HUES64 (cell line): ENCODE measurements at regions not wholly inside any gene's neighbourhood (a gene's known extent, or its start where the extent isn't known, plus 50 kb on each side); places are given as distances from the start of the nearest gene placed in this dataset.

Experiments used
- H3K27ac ChIP-seq: 2 replicates; pipeline ENCODE4 v1.7.0; 2013; ENCODE audit warnings: low read depth, low read length, inconsistent platforms
- H3K27me3 ChIP-seq: 2 replicates; pipeline ENCODE4 v1.6.1; 2013; ENCODE audit warnings: mild to moderate bottlenecking, low read length; ENCODE audit not compliant: insufficient read depth
- H3K36me3 ChIP-seq: 2 replicates; pipeline ENCODE4 v1.6.1; 2013; ENCODE audit warnings: mild to moderate bottlenecking, low read length; ENCODE audit not compliant: insufficient read depth
- H3K4me1 ChIP-seq: 2 replicates; pipeline ENCODE4 v1.6.1; 2013; ENCODE audit warnings: mild to moderate bottlenecking, low read length, moderate library complexity; ENCODE audit not compliant: insufficient read depth
- H3K4me3 ChIP-seq: 2 replicates; pipeline ENCODE4 v1.5.1; 2013; ENCODE audit warnings: mild to moderate bottlenecking, low read length, moderate library complexity
- H3K9ac ChIP-seq: 2 replicates; pipeline ENCODE4 v1.6.1; 2013; ENCODE audit warnings: mild to moderate bottlenecking, low read depth, low read length
- H3K9me3 ChIP-seq: 2 replicates; pipeline ENCODE4 v1.6.1; 2013; ENCODE audit warnings: low read depth, low read length; ENCODE audit not compliant: insufficient read depth
- WGBS: fragments of 150-250, 120-280 bp; methylation state at CpG from one replicate; pipeline ENCODE4 v1.1.7; 2013; ENCODE audit warnings: missing lambda C conversion rate; 5-methylcytosine and 5-hydroxymethylcytosine counted together

DNA sequence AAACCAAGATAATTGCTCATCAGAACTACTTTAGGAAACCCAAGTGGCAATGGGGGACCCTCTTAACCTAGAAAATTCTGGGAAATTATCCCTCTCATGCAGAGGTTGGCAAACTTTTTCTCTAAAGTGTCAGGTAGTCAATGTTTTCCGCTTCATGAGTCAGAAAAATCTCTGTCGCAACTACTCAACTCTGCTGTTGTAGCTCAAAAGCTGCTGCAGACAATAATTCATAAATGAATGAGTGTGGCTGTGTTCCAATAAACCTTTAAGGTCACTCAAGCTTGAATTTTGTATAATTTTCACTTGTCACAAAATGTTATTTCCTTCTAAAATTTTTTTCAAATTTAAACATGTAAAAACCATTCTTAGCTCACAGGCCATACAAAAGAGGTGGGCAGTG is 193.4 kb upstream of the MID1 start:
- no peaks in the 10 kb centered on the region for H3K9me3 ChIP-seq
- no peaks in the 10 kb centered on the region for H3K27me3 ChIP-seq
- no peak overlapping the region for H3K4me3 ChIP-seq
- no peak overlapping the region for H3K27ac ChIP-seq
- WGBS, result 97% methylated on average over 2 of the region's 2 CpGs
- no peaks in the 10 kb centered on the region for H3K36me3 ChIP-seq
- no peak overlapping the region for H3K9ac ChIP-seq
- no peaks in the 10 kb centered on the region for H3K4me1 ChIP-seq

DNA sequence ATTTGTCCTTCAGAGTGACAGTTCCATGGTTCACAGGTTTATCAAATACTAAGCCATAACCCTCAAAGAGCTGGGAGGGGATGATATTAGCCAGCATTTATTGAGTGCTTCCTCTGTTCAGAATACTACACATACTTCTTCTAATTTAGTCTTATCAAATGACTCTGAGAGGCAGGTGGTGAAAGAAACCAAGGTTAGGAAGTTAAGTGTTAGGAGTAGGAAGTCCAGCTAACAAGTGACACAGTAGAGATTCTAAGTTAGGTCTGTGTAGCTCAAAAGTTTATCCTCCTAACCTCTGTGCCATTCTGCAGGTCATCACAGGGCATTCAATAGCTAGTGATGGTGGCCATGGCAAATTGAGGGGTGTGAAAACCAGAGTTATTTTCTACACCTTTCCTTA is 198.3 kb upstream of the MID1 start:
- no peaks in the 10 kb centered on the region for H3K36me3 ChIP-seq
- H3K4me3 ChIP-seq, result no peak overlapping the region
- no peaks in the 10 kb centered on the region for H3K9me3 ChIP-seq
- no peaks in the 10 kb centered on the region for H3K27me3 ChIP-seq
- no peak overlapping the region for H3K27ac ChIP-seq
- no peak overlapping the region for H3K9ac ChIP-seq
- no peaks in the 10 kb centered on the region for H3K4me1 ChIP-seq

DNA sequence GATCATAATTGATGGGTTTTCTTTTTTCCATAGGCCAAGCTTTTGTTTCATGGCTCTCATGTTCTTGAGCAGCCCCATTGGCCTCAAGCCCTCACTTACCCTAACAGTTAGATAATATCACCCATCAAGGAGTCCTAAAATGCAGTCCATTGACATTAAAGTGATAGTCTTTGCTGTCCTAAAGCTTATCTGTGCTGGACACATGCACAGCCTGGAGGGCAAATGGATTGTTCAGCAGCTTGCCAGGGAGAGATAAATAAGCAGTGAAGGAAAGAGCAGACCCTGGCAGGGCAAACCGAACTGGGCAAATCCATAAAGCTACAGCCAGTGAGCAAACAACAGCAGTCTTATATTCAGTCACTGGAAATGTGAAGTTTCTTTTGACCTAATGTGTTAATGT is 199.6 kb upstream of the MID1 start:
- Histone ChIP-seq H3K27me3 (no peaks in the 10 kb centered on the region), H3K36me3 (no peaks in the 10 kb centered on the region), H3K9me3 (no peaks in the 10 kb centered on the region), H3K9ac (no peak overlapping the region), H3K4me1 (no peaks in the 10 kb centered on the region), H3K27ac (no peak overlapping the region), H3K4me3 (no peak overlapping the region)
- 88% methylated on average over 1 of the region's 1 CpG for WGBS

DNA sequence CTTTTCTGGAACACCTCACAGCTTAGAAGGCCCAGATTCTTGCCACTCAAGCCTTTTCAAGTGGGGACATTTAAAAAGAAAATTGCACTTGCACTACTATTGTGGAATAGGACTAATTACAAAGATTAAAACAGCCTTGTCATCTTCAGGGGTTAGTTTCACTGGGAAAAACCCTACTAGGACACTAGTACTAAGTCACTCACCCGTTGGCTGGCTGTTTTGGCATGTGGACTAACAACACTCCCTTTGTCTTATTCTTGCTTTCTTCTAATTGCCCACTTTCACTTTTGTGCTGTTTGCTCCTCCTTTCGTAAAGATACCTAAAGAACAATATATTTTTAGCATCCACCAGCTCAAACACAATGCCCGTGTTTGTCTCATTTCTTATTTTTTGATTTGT is 200.9 kb upstream of the MID1 start:
- no peaks in the 10 kb centered on the region for H3K4me1 ChIP-seq
- no peak overlapping the region for H3K9ac ChIP-seq
- 82% methylated on average over 2 of the region's 3 CpGs for WGBS
- H3K9me3 ChIP-seq, result no peaks in the 10 kb centered on the region
- no peak overlapping the region for H3K27ac ChIP-seq
- H3K4me3 ChIP-seq, result no peak overlapping the region
- H3K27me3 ChIP-seq, result no peaks in the 10 kb centered on the region
- no peaks in the 10 kb centered on the region for H3K36me3 ChIP-seq

DNA sequence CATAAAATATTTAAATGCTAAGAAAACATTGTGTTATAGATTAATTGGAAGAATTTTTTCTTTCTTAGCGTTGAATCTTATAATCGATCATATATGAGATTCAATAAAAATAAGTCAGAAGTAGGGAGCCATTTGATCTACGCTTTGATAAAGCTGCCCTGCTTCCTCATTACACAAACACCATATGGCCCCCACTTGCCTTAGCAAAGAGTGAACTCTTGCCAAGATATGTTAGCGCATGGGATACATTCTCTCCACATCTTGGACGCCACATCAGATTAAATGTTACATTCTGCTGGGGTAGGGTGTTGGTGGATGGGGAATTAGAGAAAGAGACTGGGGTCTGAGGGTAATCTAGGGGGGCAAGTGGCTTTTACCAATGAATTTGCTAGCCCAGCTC is 207.7 kb upstream of the MID1 start:
- 96% methylated on average over 3 of the region's 5 CpGs for WGBS
- H3K4me1 ChIP-seq, result peaks cover 5% of the 10 kb centered on the region; the same call in 1 of the 2 replicates
- no peak overlapping the region for H3K27ac ChIP-seq
- H3K4me3 ChIP-seq, result no peak overlapping the region
- H3K9ac ChIP-seq, result no peak overlapping the region
- H3K36me3 ChIP-seq, result no peaks in the 10 kb centered on the region
- no peaks in the 10 kb centered on the region for H3K27me3 ChIP-seq
- H3K9me3 ChIP-seq, result no peaks in the 10 kb centered on the region

DNA sequence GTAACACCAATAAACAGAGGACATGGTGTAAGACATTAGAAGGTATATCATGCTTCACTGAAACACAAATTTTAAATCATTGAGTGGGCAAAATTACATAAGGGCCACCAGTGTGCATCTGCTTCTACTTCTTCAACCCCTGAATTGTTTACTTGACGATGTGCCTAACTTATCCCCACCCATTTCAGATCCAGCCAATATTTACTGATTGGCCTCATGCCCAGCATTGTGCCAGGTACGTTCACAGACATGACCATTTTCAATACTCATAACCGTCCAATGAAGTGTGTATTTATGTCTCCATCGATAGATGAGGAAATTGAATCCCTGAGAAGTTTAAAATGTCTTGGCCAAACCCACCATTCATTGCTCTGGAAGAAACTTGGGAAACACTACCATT is 208.3 kb upstream of the MID1 start:
- WGBS, result 97% methylated on average over 2 of the region's 4 CpGs
- no peak overlapping the region for H3K9ac ChIP-seq
- no peaks in the 10 kb centered on the region for H3K9me3 ChIP-seq
- no peaks in the 10 kb centered on the region for H3K27me3 ChIP-seq
- no peak overlapping the region for H3K27ac ChIP-seq
- H3K4me3 ChIP-seq, result no peak overlapping the region
- no peaks in the 10 kb centered on the region for H3K36me3 ChIP-seq
- H3K4me1 ChIP-seq, result peaks cover 5% of the 10 kb centered on the region; the same call in 1 of the 2 replicates

DNA sequence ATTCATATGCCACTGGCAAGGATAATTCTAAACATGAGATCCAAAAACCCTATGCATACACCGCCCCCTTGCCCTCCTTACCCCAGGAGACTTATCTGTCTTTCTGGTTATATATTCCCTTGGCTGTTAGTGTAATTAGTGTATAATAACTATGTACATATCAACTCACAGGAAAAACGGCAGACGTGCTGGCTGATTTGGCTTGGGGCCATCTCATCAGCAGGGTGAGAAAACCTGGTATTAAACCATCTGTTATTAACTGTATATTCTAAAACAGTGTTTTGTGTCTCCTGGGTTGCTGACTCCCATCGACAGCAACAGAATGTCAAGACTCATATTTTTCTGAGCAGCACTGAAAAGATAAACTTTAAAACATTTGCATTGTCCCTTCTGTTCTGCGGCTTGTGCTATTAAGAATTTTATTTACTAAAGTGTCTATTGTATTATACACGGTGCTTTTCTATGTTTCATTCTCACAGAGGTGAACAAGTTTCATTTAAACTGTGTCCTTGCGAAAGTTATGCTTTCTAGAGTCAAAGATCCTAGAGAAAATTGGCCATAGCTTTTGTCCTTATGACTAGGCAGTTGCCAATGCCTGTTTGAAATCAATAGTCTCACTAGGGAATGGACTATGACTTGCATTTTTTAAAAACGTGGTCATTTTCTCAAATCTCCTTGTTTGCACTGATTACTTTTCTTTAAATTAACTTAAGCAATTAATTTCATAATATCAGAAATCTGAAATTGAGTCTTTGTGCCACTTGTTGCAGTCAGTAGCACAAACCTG is 211.5 kb upstream of the MID1 start:
- Histone ChIP-seq H3K27me3 (no peaks in the 10 kb centered on the region), H3K27ac (no peak overlapping the region), H3K36me3 (no peaks in the 10 kb centered on the region), H3K4me1 (peaks cover 5% of the 10 kb centered on the region; the same call in 1 of the 2 replicates), H3K9me3 (no peaks in the 10 kb centered on the region), H3K4me3 (no peak overlapping the region), H3K9ac (no peak overlapping the region; the same call in 1 of the 2 replicates)
- WGBS, result 97% methylated on average over 4 of the region's 8 CpGs

DNA sequence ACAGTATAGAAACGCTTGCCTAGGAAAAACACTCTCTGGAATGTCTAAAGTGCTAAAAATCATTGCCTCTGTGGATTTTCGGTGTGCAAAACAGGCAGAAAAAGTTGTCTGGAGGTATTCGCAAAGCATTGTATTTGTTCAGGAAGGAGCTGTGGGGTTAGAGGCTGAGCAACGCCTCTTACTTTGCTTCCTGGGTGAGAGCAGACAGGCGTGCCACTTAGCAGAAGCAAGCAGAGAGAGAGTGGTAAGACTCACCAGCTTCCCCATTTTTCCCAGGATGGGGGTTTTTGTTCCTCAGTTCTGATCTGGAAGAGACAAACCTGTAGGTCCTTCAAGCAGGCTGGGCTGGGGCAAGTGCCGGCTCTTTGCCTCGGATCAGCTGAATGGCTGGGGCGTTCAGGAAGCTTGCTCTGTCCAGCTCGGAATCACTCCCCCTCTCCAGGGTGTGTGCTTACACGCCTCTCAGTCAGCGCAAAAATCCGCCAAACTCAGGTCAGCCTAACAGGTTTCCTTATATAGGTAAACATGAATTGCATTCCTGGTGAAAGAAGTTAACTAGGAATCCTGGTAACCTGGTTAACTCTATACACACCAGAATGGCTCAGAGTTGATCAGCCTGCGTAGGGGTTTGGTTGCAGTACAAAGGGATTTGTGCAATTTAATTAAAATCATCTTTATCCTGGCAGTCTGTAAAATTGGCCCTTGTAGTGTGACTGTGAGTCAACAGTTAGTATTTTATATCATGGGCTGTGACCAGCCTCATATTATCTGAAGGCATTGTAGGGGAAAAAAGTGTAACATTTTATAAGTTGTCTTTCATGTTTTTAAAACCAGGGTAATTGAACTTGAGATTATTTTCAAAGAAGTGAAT is 213.1 kb upstream of the MID1 start:
- H3K9ac ChIP-seq, result peak overlapping the region; percentile 2; the same call in 1 of the 2 replicates
- H3K9me3 ChIP-seq, result no peaks in the 10 kb centered on the region
- no peaks in the 10 kb centered on the region for H3K36me3 ChIP-seq
- H3K27me3 ChIP-seq, result no peaks in the 10 kb centered on the region
- no peak overlapping the region for H3K27ac ChIP-seq
- H3K4me3 ChIP-seq, result peak overlapping the region; percentile 31; the same call in 1 of the 2 replicates
- WGBS, result 51% methylated on average over 10 of the region's 13 CpGs
- peaks cover 5% of the 10 kb centered on the region; the same call in 1 of the 2 replicates for H3K4me1 ChIP-seq

DNA sequence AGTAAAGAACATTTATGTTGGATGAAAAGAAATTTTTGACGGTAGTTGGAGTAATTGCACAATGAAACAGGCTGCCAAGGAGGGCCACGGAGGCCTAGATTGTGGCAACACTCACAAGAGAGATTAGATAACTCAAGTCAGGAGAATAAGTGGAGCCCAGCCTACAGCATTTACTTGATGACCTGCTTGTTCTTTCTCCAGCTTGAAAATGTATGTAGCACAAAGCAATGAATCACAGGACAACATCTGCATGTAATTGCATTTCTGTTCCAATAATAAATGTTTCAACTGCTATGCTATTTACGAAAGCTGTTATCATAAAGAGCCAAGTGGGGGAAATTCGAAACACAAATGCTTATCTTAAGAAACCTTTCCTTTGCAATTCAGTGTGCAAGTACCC is 221.2 kb upstream of the MID1 start:
- WGBS, result 87% methylated on average over 4 of the region's 4 CpGs
- Histone ChIP-seq H3K4me1 (no peaks in the 10 kb centered on the region), H3K27ac (no peak overlapping the region), H3K9ac (no peak overlapping the region), H3K36me3 (no peaks in the 10 kb centered on the region), H3K27me3 (no peaks in the 10 kb centered on the region), H3K4me3 (no peak overlapping the region), H3K9me3 (no peaks in the 10 kb centered on the region)

DNA sequence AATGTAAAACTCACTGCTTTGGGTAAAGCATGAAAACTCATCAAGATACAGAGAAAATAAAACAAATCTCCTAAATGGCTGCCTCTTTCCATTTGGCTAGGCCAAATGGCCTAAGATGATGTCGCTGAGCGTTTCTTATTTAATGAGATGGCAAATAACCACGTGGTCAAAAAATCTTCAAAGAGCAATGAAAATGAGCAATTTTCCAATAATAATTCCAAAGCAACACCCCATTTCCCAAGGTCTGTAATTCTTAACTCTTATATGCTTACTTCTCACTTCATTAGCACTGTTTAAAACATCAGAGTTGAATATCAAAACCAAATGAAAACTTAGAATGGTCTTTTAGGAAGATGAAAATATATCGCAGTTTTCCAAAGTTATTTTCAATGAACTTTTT is 222.3 kb upstream of the MID1 start:
- Histone ChIP-seq H3K36me3 (no peaks in the 10 kb centered on the region), H3K9me3 (no peaks in the 10 kb centered on the region), H3K4me3 (no peak overlapping the region), H3K27me3 (no peaks in the 10 kb centered on the region), H3K9ac (no peak overlapping the region), H3K4me1 (no peaks in the 10 kb centered on the region), H3K27ac (no peak overlapping the region)
- WGBS, result 93% methylated on average over 4 of the region's 4 CpGs

DNA sequence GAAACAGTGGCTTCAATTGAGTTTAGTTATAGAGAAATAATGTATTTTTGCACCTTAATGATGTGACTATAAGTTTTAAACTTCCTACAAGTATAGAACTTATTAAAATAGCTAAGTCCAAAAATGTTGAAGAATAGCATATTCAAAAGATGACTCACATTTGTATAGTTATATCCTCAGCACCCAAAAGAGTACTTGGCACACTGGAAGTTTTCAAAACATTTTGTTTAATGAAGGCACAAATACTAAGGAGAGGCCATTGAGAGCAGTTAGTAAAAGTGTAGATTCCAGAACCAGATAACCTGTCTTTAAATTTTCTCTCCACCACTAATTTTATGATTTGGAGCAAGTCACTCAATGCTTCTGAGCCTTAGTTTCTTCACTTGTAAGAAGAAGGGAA is 226.9 kb upstream of the MID1 start:
- Histone ChIP-seq H3K9me3 (no peaks in the 10 kb centered on the region), H3K4me1 (no peaks in the 10 kb centered on the region), H3K27ac (no peak overlapping the region), H3K4me3 (no peak overlapping the region), H3K9ac (no peak overlapping the region), H3K27me3 (no peaks in the 10 kb centered on the region), H3K36me3 (no peaks in the 10 kb centered on the region)
